ENCODE measurements at regions not wholly inside any gene's neighbourhood (a gene's known extent, or its start where the extent isn't known, plus 50 kb on each side); places are given as distances from the start of the nearest gene placed in this dataset.

DNA sequence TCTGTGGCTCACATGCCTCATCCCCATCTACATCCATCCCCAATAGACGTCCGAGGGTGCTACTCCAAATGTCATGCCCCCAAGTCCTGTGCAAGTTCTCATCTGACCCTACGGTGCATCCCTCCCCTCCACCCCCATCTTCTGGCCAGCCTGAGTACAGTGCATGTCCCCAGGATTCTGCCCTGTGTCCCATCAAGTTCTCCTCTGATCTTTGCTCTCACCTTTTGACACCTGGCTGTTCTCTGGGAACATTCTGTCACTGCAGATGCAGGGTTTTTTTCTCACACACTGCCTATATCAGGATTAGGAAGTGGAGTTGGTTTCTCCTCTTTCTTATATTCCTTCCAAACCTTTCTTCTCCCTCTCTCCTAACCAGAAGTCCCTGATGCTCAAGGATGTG is 377.2 kb downstream of the GADD45G start:
- intact Hi-C loops (cut with DNase I), result no loop called here
- Histone ChIP-seq H3K27ac (no peak overlapping the region), H3K4me3 (no peak overlapping the region), H3K36me3 (no peaks in the 10 kb centered on the region), H3K4me1 (peaks cover 0 to 10% (median 0%) of the 10 kb centered on the region in 9 donors), H3K27me3 (no peaks in the 10 kb centered on the region), H3K9me3 (no peaks in the 10 kb centered on the region)
- 82 to 90% methylated on average over 3 of the region's 3 CpGs for WGBS, 2 donors
- no peak for ATAC-seq
- DNase-seq, result no peak
- TF ChIP-seq, protein P1, sequence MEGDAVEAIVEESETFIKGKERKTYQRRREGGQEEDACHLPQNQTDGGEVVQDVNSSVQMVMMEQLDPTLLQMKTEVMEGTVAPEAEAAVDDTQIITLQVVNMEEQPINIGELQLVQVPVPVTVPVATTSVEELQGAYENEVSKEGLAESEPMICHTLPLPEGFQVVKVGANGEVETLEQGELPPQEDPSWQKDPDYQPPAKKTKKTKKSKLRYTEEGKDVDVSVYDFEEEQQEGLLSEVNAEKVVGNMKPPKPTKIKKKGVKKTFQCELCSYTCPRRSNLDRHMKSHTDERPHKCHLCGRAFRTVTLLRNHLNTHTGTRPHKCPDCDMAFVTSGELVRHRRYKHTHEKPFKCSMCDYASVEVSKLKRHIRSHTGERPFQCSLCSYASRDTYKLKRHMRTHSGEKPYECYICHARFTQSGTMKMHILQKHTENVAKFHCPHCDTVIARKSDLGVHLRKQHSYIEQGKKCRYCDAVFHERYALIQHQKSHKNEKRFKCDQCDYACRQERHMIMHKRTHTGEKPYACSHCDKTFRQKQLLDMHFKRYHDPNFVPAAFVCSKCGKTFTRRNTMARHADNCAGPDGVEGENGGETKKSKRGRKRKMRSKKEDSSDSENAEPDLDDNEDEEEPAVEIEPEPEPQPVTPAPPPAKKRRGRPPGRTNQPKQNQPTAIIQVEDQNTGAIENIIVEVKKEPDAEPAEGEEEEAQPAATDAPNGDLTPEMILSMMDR (IDR thresholded peaks at IDR 0.05), result no peak

DNA sequence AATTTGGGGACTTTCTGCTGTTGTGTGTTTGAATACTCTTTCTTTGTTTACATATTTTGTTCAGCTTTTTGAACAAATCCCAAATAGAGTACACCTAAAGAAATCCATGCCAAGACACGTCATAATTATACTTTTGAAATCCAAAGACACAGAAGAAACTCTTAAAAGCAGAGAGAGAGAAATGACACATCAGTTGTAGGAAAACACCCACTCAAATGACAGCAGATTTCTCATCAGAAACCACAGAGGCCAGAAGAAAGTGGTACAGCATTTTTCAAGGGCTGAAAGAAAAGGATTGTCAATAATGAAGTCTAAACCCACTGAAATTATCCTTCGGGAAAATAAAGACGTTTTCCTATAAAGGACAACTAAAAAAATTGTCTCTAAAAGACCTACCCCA is 378.6 kb downstream of the GADD45G start:
- DNase-seq (no peak), ATAC-seq (no peak)
- Histone ChIP-seq H3K27ac (no peak overlapping the region), H3K4me3 (no peak overlapping the region), H3K36me3 (no peaks in the 10 kb centered on the region), H3K9me3 (no peaks in the 10 kb centered on the region), H3K27me3 (no peaks in the 10 kb centered on the region), H3K4me1 (peaks cover 0 to 8% (median 0%) of the 10 kb centered on the region in 9 donors)
- TF ChIP-seq, protein P1 (IDR thresholded peaks at IDR 0.05), result no peak
- intact Hi-C loops (cut with DNase I), result no loop called here
- WGBS, 2 donors, result 79 to 85% methylated on average over 3 of the region's 3 CpGs

DNA sequence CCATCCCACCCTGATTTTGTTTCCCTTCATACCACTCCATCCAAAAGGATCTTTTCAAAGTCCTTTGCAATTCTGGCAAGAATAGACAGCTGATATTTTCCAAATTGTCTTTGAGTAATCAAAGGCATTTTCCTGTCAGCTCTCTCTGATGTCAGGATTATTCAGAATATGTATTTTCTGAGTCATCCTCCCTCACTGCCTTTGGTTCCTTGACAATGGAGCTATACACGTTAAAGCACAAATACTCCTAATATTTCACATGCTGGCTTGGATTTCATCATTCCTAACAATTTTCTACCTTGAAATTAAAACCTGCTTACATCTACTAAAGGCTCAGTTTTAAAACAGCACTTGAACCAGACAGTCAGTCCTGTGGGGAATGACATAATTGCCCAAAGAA is 379.4 kb downstream of the GADD45G start:
- Histone ChIP-seq H3K4me3 (no peak overlapping the region), H3K27ac (no peak overlapping the region), H3K4me1 (peaks cover 0 to 14% (median 0%) of the 10 kb centered on the region in 9 donors), H3K9me3 (no peaks in the 10 kb centered on the region), H3K36me3 (no peaks in the 10 kb centered on the region), H3K27me3 (no peaks in the 10 kb centered on the region)
- WGBS, 2 donors, result 49 to 58% methylated on average over 1 of the region's 1 CpG
- ATAC-seq (no peak), DNase-seq (no peak)
- intact Hi-C loops (cut with DNase I), result no loop called here
- TF ChIP-seq, protein P1 (IDR thresholded peaks at IDR 0.05), result no peak

DNA sequence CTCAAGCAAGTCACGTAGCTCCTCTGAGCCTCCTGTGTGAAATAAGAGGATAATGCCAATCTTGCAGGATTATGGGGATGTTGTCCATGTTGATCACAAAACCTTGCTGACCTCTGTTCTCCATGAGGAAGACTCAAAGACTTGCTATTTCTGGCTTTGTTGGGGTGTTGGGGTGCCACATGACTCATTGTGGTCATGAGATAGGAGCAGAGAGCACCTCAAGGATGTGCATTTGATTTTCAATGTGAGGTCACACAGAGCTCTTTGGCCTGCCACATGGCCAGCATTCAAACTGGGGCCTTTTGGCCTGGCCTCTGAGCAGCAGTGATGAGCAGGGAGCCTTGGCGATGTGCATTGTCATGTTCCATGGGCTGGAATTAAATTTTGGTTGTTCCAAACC is 380.3 kb downstream of the GADD45G start:
- 92 to 96% methylated on average over 2 of the region's 2 CpGs for WGBS, 2 donors
- Histone ChIP-seq H3K27me3 (no peaks in the 10 kb centered on the region), H3K4me3 (no peak overlapping the region), H3K36me3 (no peaks in the 10 kb centered on the region), H3K9me3 (no peaks in the 10 kb centered on the region), H3K4me1 (peaks cover 0 to 18% (median 3%) of the 10 kb centered on the region in 9 donors), H3K27ac (no peak overlapping the region)
- TF ChIP-seq, protein P1 (IDR thresholded peaks at IDR 0.05), result no peak
- ATAC-seq (no peak), DNase-seq (no peak)
- intact Hi-C loops (cut with DNase I), result no loop called here
